ENCODE measurements at regions not wholly inside any gene's neighbourhood (a gene's known extent, or its start where the extent isn't known, plus 50 kb on each side); places are given as distances from the start of the nearest gene placed in this dataset.
A peak's percentile ranks its signal among the peaks of the same experiment; 100 is the strongest.

DNA sequence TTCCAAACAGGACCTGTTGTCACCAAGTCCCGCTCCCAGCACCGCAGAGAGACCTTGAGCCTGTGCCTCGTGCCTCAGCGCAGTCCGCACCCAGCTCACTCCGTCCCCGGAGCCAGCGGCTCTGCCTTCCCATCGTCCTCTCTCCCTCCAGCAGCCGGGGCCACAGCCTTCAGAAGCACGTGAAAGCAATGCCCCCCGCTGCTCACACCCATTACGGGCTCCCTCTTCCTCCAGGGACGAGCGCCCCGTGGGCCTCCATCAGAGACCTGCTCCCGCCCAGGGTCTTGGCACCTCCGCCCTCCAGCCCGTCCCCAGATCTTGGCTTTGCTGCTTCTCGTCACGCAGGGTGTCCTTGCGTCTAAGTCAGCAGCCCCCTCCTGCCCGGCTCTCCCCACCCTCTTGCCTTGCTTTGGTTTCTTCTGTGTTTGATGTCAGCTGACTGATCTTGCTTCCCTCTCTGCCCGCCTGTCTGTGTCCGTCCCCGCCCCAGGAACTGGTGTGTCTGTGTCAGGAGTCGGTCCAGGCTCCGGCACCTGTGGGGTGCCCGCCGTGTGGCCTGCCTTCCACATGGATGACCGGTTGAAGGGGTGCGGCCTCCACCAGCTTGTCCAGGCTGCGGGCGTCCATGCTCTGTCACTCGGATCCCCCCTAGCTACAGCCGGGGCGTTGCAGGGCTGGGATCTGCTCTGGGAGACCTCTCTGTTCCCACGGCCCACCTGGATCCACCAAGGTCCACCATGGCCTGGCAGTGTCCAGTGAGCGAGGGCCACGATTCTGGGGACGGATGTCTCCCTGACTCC lies 61.9 kb downstream of the FOXL3 start:
- no peaks in the 10 kb centered on the region for H3K9me3 ChIP-seq (ENCODE audit: control insufficient read depth in 1 of 2, low read length in 2 of 2)
- ChIA-PET POLR2A (ENCODE audit: partially characterized antibody) (interaction anchor here (0.8 to 3.2 kb wide), 16 partner anchors 8 to 570 kb away, joined by 3 to 73 read pairs (median 6); partner anchors contain the start of gene GET4), CTCF (ENCODE audit: partially characterized antibody) (interaction anchor here (0.8 to 2.7 kb wide), 4 partner anchors 11 to 291 kb away, joined by 3 to 11 read pairs (median 4); no protein-coding TSS in a partner anchor)
- no peaks in the 10 kb centered on the region for H3K36me3 ChIP-seq (ENCODE audit: insufficient read depth, low read length)
- Mint-ChIP-seq H3K4me3 (no peak overlapping the region), H3K36me3 (peaks cover 0 to 10% of the 10 kb centered on the region in 2 donors), H3K27ac (peak overlapping the region in 1 of 7 donors; percentile 94), H3K27me3 (no peaks in the 10 kb centered on the region), H3K9me3 (peaks cover 0 to 9% (median 3%) of the 10 kb centered on the region in 8 donors), H3K4me1 (peaks cover 0 to 18% (median 11%) of the 10 kb centered on the region in 4 donors)
- intact Hi-C loops (cut with micrococcal nuclease) = loop anchor here (1.0 to 5.0 kb wide), 2 partner anchors 10 to 265 kb away; no protein-coding TSS in a partner anchor
- H3K27me3 ChIP-seq (ENCODE audit: insufficient read depth, low read length) = no peaks in the 10 kb centered on the region
- peak overlapping the region; percentile 50 for H3K27ac ChIP-seq (ENCODE audit: low read depth, low read length)
- DNase-seq = peak; percentile 47 to 75 (median 56)
- peaks cover 24% of the 10 kb centered on the region for H3K4me1 ChIP-seq (ENCODE audit: insufficient read depth, low read length)
- peak overlapping the region; percentile 61 to 74 for H3K4me3 ChIP-seq (ENCODE audit: low read length in 2 of 2)

DNA sequence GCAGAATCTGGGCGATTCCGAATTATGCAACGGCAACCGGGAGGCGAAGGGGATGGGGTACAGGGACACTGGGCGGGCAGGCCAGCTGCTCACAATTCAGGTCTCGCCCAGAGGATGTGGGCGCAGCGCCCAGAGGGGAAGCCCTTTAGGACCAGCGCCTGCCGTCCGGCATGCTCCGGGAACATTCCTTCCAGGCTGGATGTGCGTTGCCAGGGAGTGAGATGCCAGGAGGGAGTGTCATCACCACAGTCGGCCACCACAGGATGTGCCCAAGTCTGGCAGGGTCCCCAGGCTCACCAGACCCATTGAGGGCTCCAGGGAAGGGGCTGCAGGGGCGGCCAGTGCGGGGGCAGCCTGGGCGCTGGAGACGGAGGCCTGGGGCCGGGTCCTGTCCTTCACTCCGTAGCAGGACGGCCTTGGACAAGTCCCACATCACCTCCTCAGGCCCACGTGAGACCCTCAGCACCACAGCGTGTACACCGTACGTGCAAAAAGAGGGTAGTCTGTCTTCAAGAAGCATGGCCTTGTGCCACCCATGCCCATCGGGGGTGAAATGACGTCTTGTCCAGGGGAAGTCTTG lies 63.9 kb downstream of the FOXL3 start:
- Histone ChIP-seq H3K27me3 (ENCODE audit: insufficient read depth, low read length) (no peaks in the 10 kb centered on the region), H3K9me3 (ENCODE audit: control insufficient read depth in 1 of 2, low read length in 2 of 2) (no peaks in the 10 kb centered on the region), H3K36me3 (ENCODE audit: insufficient read depth, low read length) (no peaks in the 10 kb centered on the region), H3K4me3 (ENCODE audit: low read length in 2 of 2) (no peak overlapping the region), H3K27ac (ENCODE audit: low read depth, low read length) (no peak overlapping the region), H3K4me1 (ENCODE audit: insufficient read depth, low read length) (peaks cover 24% of the 10 kb centered on the region)
- Mint-ChIP-seq H3K27me3 (no peaks in the 10 kb centered on the region), H3K4me3 (peak overlapping the region in 1 of 8 donors; percentile 16), H3K27ac (peak overlapping the region in 2 of 7 donors; percentile 20 to 47), H3K36me3 (peaks cover 0 to 7% of the 10 kb centered on the region in 2 donors), H3K9me3 (peaks cover 0 to 7% (median 0%) of the 10 kb centered on the region in 8 donors), H3K4me1 (peaks cover 5 to 15% (median 11%) of the 10 kb centered on the region in 4 donors)
- intact Hi-C loops (cut with micrococcal nuclease) = loop anchor here (5.0 kb wide), 1 partner anchor 263 kb away; no protein-coding TSS in a partner anchor
- CTCF ChIA-PET (ENCODE audit: partially characterized antibody) = no interaction called here
- DNase-seq = no peak
- POLR2A ChIA-PET (ENCODE audit: partially characterized antibody) = interaction anchor here (3.2 kb wide), 1 partner anchor 9 kb away, joined by 73 read pairs; no protein-coding TSS in a partner anchor

DNA sequence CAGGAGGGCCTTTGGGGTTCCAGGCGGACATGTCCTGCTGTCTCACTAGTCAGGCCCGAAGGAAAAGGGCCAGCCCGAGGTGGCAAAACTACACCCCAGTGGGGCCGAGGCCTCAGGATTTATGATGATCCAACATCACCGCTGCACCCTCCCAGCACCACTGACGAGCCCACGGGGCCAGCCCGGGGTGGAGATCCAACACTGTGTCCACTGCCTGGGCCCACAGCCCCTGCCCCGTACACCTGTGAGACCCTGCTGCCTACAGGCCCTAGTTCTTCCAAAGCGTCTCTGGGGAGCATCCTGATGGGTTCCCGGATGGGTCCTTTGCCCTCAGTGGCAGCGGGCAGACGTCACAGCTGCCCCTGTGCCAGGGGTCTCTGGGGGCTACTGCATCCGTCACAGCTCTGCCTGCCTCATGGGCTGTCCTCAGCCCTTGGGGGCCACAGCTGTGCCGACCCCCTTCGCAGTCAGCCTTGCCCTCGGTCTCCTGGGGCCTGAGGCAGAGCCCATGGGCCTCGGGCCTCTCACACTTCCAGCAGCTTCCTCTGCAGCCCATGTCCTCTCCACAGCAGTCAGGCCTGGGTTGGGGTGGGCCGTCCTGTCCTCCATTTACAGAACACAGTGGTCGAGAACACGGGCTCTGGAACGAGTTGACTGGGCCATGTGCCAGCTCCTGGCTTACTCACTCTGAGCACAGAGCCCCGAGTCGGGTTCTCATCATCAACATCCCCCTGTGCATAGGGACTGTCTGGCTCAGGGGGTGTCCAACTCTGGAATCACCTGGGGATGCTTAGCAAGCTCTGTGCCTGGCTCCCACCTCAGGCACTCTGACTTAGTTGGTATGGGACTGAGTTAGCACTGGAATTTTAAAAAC lies 64.9 kb downstream of the FOXL3 start:
- H3K9me3 ChIP-seq (ENCODE audit: control insufficient read depth in 1 of 2, low read length in 2 of 2) = no peaks in the 10 kb centered on the region
- H3K36me3 Mint-ChIP-seq = peaks cover 0 to 4% of the 10 kb centered on the region in 2 donors
- peaks cover 0 to 7% (median 0%) of the 10 kb centered on the region in 8 donors for H3K9me3 Mint-ChIP-seq
- ChIA-PET POLR2A (ENCODE audit: partially characterized antibody) (no interaction called here), CTCF (ENCODE audit: partially characterized antibody) (no interaction called here)
- no peak overlapping the region for H3K27ac ChIP-seq (ENCODE audit: low read depth, low read length)
- no peaks in the 10 kb centered on the region for H3K27me3 ChIP-seq (ENCODE audit: insufficient read depth, low read length)
- no peaks in the 10 kb centered on the region for H3K27me3 Mint-ChIP-seq
- H3K4me3 ChIP-seq (ENCODE audit: low read length in 2 of 2) = no peak overlapping the region
- no peak overlapping the region for H3K27ac Mint-ChIP-seq
- intact Hi-C loops (cut with micrococcal nuclease) = loop anchor here (5.0 kb wide), 1 partner anchor 262 kb away; no protein-coding TSS in a partner anchor
- peaks cover 5 to 14% (median 11%) of the 10 kb centered on the region in 4 donors for H3K4me1 Mint-ChIP-seq
- H3K4me3 Mint-ChIP-seq = no peak overlapping the region
- no peak for DNase-seq
- H3K4me1 ChIP-seq (ENCODE audit: insufficient read depth, low read length) = peaks cover 27% of the 10 kb centered on the region
- no peaks in the 10 kb centered on the region for H3K36me3 ChIP-seq (ENCODE audit: insufficient read depth, low read length)

DNA sequence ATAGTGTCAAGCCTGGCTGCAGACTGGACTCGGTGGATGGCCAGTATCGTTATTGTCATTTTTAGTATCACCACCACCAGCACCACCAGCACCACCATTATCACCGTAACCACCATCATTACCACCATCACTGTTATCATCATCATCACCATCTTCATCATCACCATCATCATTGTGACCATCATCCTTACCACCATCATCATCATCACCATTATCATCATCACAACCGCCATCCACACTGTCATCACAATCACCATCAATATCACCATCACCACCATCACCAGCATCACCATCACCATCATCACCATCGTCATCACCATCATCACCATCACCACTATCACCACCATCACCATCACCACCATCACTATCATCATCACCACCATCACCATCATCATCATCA lies 65.6 kb downstream of the FOXL3 start:
- peaks cover 10 to 20% (median 15%) of the 10 kb centered on the region in 4 donors for H3K4me1 Mint-ChIP-seq
- H3K27ac Mint-ChIP-seq = no peak overlapping the region
- no peak overlapping the region for H3K27ac ChIP-seq (ENCODE audit: low read depth, low read length)
- H3K4me1 ChIP-seq (ENCODE audit: insufficient read depth, low read length) = peaks cover 30% of the 10 kb centered on the region
- peaks cover 0 to 7% (median 0%) of the 10 kb centered on the region in 8 donors for H3K9me3 Mint-ChIP-seq
- ChIA-PET CTCF (ENCODE audit: partially characterized antibody) (no interaction called here), POLR2A (ENCODE audit: partially characterized antibody) (no interaction called here)
- no peak for DNase-seq
- no peaks in the 10 kb centered on the region for H3K36me3 ChIP-seq (ENCODE audit: insufficient read depth, low read length)
- H3K4me3 Mint-ChIP-seq = no peak overlapping the region
- H3K36me3 Mint-ChIP-seq = peaks cover 0 to 4% of the 10 kb centered on the region in 2 donors
- H3K27me3 ChIP-seq (ENCODE audit: insufficient read depth, low read length) = no peaks in the 10 kb centered on the region
- no peak overlapping the region for H3K4me3 ChIP-seq (ENCODE audit: low read length in 2 of 2)
- intact Hi-C loops (cut with micrococcal nuclease) = no loop called here
- no peaks in the 10 kb centered on the region for H3K9me3 ChIP-seq (ENCODE audit: control insufficient read depth in 1 of 2, low read length in 2 of 2)
- H3K27me3 Mint-ChIP-seq = no peaks in the 10 kb centered on the region

DNA sequence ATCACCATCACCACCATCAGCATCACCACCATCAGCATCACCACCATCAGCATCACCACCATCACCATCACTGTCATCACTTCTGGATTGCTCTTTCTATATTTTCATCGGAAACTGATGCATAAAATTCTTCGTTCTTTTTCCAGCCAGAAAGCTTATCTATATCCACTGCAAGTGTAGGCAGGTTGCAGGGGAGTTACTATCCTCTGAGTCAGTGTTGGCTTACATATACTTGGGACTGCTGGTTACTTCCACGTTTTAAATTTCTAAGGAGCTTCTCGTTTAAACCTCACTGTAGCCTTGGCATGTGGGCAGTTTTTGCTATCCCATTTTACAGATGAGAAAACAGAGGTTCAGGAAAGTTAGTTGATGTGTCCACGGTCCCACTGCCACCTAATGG lies 66.1 kb downstream of the FOXL3 start:
- Mint-ChIP-seq H3K36me3 (peaks cover 0 to 4% of the 10 kb centered on the region in 2 donors), H3K9me3 (peaks cover 0 to 7% (median 0%) of the 10 kb centered on the region in 8 donors), H3K27me3 (no peaks in the 10 kb centered on the region), H3K4me1 (peaks cover 11 to 25% (median 19%) of the 10 kb centered on the region in 4 donors), H3K27ac (no peak overlapping the region), H3K4me3 (no peak overlapping the region)
- CTCF ChIA-PET (ENCODE audit: partially characterized antibody) = no interaction called here
- Histone ChIP-seq H3K27me3 (ENCODE audit: insufficient read depth, low read length) (no peaks in the 10 kb centered on the region), H3K4me1 (ENCODE audit: insufficient read depth, low read length) (peaks cover 30% of the 10 kb centered on the region), H3K9me3 (ENCODE audit: control insufficient read depth in 1 of 2, low read length in 2 of 2) (no peaks in the 10 kb centered on the region), H3K4me3 (ENCODE audit: low read length in 2 of 2) (no peak overlapping the region), H3K27ac (ENCODE audit: low read depth, low read length) (no peak overlapping the region), H3K36me3 (ENCODE audit: insufficient read depth, low read length) (no peaks in the 10 kb centered on the region)
- DNase-seq = no peak
- POLR2A ChIA-PET (ENCODE audit: partially characterized antibody) = no interaction called here
- intact Hi-C loops (cut with micrococcal nuclease) = no loop called here

DNA sequence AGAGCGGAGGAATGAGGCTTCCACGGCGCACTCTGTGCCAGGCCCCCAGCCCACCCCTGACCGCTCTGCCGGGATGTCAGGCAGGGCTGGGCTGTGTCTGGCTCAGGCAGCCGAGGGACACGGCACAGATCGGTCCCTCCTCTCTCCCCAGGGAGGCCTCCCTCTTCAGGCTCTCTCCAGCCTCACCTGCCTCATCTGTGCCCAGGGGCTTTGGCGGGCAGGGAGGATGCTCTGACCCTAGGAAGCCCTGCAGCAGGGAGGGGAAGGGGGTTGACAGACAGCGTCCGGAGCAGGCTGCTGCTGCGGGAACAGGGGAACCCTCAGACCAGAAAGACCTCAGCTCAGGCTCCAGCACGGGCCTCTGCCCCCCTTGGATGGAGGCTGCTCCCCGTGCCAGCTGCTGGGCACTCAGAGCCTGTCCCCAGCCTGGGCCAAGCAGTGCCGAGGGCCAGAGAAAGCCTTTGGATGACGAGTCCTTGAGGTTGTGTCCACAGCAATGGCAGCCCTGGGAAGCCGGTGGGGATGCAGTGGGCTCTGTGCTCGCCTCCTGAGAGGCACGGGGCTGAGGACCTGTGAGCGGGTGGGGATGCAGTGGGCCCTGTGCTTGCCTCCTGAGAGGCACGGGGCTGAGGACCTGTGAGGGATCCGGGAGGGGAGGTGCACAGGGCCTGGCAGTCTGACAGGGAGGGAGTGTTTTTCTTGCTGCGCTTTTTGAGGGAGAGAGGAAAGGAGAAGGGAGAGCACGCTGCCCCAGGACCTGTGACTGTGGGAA lies 66.9 kb downstream of the FOXL3 start:
- peaks cover 29% of the 10 kb centered on the region for H3K4me1 ChIP-seq (ENCODE audit: insufficient read depth, low read length)
- intact Hi-C loops (cut with micrococcal nuclease) = no loop called here
- H3K27ac Mint-ChIP-seq = peak overlapping the region in 1 of 7 donors; percentile 27
- H3K36me3 Mint-ChIP-seq = peaks cover 0 to 1% of the 10 kb centered on the region in 2 donors
- no peak overlapping the region for H3K4me3 ChIP-seq (ENCODE audit: low read length in 2 of 2)
- CTCF ChIA-PET (ENCODE audit: partially characterized antibody) = no interaction called here
- POLR2A ChIA-PET (ENCODE audit: partially characterized antibody) = no interaction called here
- H3K9me3 ChIP-seq (ENCODE audit: control insufficient read depth in 1 of 2, low read length in 2 of 2) = no peaks in the 10 kb centered on the region
- H3K9me3 Mint-ChIP-seq = peaks cover 0 to 3% (median 0%) of the 10 kb centered on the region in 8 donors
- DNase-seq = no peak
- no peaks in the 10 kb centered on the region for H3K36me3 ChIP-seq (ENCODE audit: insufficient read depth, low read length)
- H3K27me3 Mint-ChIP-seq = no peaks in the 10 kb centered on the region
- H3K4me1 Mint-ChIP-seq = peaks cover 9 to 25% (median 20%) of the 10 kb centered on the region in 4 donors
- H3K4me3 Mint-ChIP-seq = no peak overlapping the region
- H3K27me3 ChIP-seq (ENCODE audit: insufficient read depth, low read length) = no peaks in the 10 kb centered on the region
- no peak overlapping the region for H3K27ac ChIP-seq (ENCODE audit: low read depth, low read length)

Data from CD4-positive, alpha-beta memory T cell (primary cell).